HEK293 (cell line): ENCODE measurements at regions not wholly inside any gene's neighbourhood (a gene's known extent, or its start where the extent isn't known, plus 50 kb on each side); places are given as distances from the start of the nearest gene placed in this dataset.

Experiments
- CTCF ChIA-PET: fragments of 350-600 bp; formaldehyde crosslinking; extraction: SDS; loops from one replicate; lab custom pipeline; 2021; ENCODE audit warnings: antibody characterized with exemption; lab: Yijun Ruan, JAX
- POLR2A ChIA-PET: fragments of 300-600 bp; formaldehyde crosslinking; extraction: SDS; loops from one replicate; lab custom pipeline; 2020; ENCODE audit warnings: antibody characterized with exemption, inconsistent platforms; lab: Yijun Ruan, JAX
- H3K27ac ChIP-seq: fragments of 200-500 bp; sonication (Bioruptor generic); 2 replicates; pipeline ENCODE4 v1.5.1; 2014; ENCODE audit warnings: low read depth, low read length, control low read depth, inconsistent platforms; ENCODE audit errors: extremely low read depth
- H3K36me3 ChIP-seq, 2 experiments: fragments of 200-500 bp in 1 of 2; sonication (Bioruptor generic) in 1 of 2; 1 replicate in 1 of 2; 2 replicates in 1 of 2; pipeline ENCODE4 v1.5.1; 2014 to 2017; ENCODE audit warnings: inconsistent platforms in 2 of 2, low read length in 2 of 2; ENCODE audit not compliant: control insufficient read depth in 2 of 2, insufficient read depth in 1 of 2
- H3K4me1 ChIP-seq: fragments of 200-500 bp; sonication (Bioruptor generic); 2 replicates; pipeline ENCODE4 v1.5.1; 2014; ENCODE audit warnings: mild to moderate bottlenecking, low read length, inconsistent platforms; ENCODE audit not compliant: control insufficient read depth, insufficient read depth
- H3K4me3 ChIP-seq: 2 replicates; pipeline ENCODE4 v1.5.1; 2011; ENCODE audit warnings: low read depth, mild to moderate bottlenecking, control low read depth, low read length, moderate library complexity
- H3K9me3 ChIP-seq: fragments of 200-500 bp; sonication (Bioruptor generic); 2 replicates; pipeline ENCODE4 v1.5.1; 2014; ENCODE audit warnings: low read depth, low read length, inconsistent platforms; ENCODE audit not compliant: control insufficient read depth, insufficient read depth
- GFI1B ChIP-seq: fragments of 450-650 bp; formaldehyde crosslinking; IDR thresholded peaks from 2 replicates; pipeline ENCODE4 v1.5.1; 2016; ENCODE audit warnings: missing biosample characterization, missing genetic modification characterization
- OVOL3 ChIP-seq: fragments of 450-650 bp; formaldehyde crosslinking; IDR thresholded peaks from 2 replicates; pipeline ENCODE4 v1.5.1; 2016; ENCODE audit warnings: missing biosample characterization, missing genetic modification characterization
- PRDM1 ChIP-seq: fragments of 450-650 bp; formaldehyde crosslinking; IDR thresholded peaks from 2 replicates; pipeline ENCODE4; 2016; ENCODE audit warnings: missing biosample characterization, missing genetic modification characterization
- SP7 ChIP-seq: fragments of 450-650 bp; formaldehyde crosslinking; IDR thresholded peaks from 2 replicates; pipeline ENCODE4 v1.5.1; 2016; ENCODE audit warnings: missing biosample characterization, missing genetic modification characterization
- ZBTB21 ChIP-seq: fragments of 450-650 bp; formaldehyde crosslinking; IDR thresholded peaks from 2 replicates; pipeline ENCODE4 v1.5.1; 2017; ENCODE audit warnings: missing biosample characterization, missing genetic modification characterization
- ZBTB26 ChIP-seq: fragments of 450-650 bp; formaldehyde crosslinking; optimal IDR thresholded peaks from 2 replicates; pipeline ENCODE3; 2016; ENCODE audit warnings: missing biosample characterization, mild to moderate bottlenecking, missing genetic modification characterization
- ZNF10 ChIP-seq: fragments of 450-650 bp; formaldehyde crosslinking; IDR thresholded peaks from 2 replicates; pipeline ENCODE4 v1.5.1; 2017; ENCODE audit warnings: missing biosample characterization, missing genetic modification characterization
- ZNF114 ChIP-seq: fragments of 450-650 bp; formaldehyde crosslinking; IDR thresholded peaks from 2 replicates; pipeline ENCODE4 v1.5.0; 2017; ENCODE audit warnings: missing biosample characterization, missing genetic modification characterization
- ZNF132 ChIP-seq: fragments of 450-650 bp; formaldehyde crosslinking; IDR thresholded peaks from 2 replicates; pipeline ENCODE4 v1.5.1; 2017; ENCODE audit warnings: missing biosample characterization, missing genetic modification characterization, borderline replicate concordance
- ZNF214 ChIP-seq: fragments of 450-650 bp; formaldehyde crosslinking; IDR thresholded peaks from 2 replicates; pipeline ENCODE4 v1.5.1; 2017; ENCODE audit warnings: missing biosample characterization, mild to moderate bottlenecking, missing genetic modification characterization, borderline replicate concordance
- ZNF239 ChIP-seq: fragments of 450-650 bp; formaldehyde crosslinking; IDR thresholded peaks from 2 replicates; pipeline ENCODE4 v1.5.1; 2016; ENCODE audit warnings: missing biosample characterization, missing genetic modification characterization
- ZNF266 ChIP-seq: fragments of 450-650 bp; formaldehyde crosslinking; IDR thresholded peaks from 2 replicates; pipeline ENCODE4 v1.5.1; 2016; ENCODE audit warnings: missing biosample characterization, missing genetic modification characterization, low read depth
- ZNF292 ChIP-seq: fragments of 450-650 bp; formaldehyde crosslinking; IDR thresholded peaks from 2 replicates; pipeline ENCODE4 v1.5.1; 2016; ENCODE audit warnings: low read depth, missing biosample characterization, missing genetic modification characterization, borderline replicate concordance
- ZNF394 ChIP-seq: fragments of 450-650 bp; formaldehyde crosslinking; IDR thresholded peaks from 2 replicates; pipeline ENCODE4 v1.5.1; 2016; ENCODE audit warnings: missing biosample characterization, missing genetic modification characterization, mild to moderate bottlenecking, moderate library complexity, borderline replicate concordance
- ZNF449 ChIP-seq: fragments of 450-650 bp; formaldehyde crosslinking; IDR thresholded peaks from 2 replicates; pipeline ENCODE4 v1.5.1; 2017; ENCODE audit warnings: missing biosample characterization, mild to moderate bottlenecking, missing genetic modification characterization, moderate library complexity
- ZNF558 ChIP-seq: fragments of 450-650 bp; formaldehyde crosslinking; IDR thresholded peaks from 2 replicates; pipeline ENCODE4 v1.5.1; 2016; ENCODE audit warnings: missing biosample characterization, missing genetic modification characterization
- ZNF560 ChIP-seq: fragments of 450-650 bp; formaldehyde crosslinking; IDR thresholded peaks from 2 replicates; pipeline ENCODE4 v1.5.1; 2017; ENCODE audit warnings: missing biosample characterization, missing genetic modification characterization, borderline replicate concordance
- ZNF664 ChIP-seq: fragments of 450-650 bp; formaldehyde crosslinking; IDR thresholded peaks from 2 replicates; pipeline ENCODE4 v1.5.1; 2016; ENCODE audit warnings: missing biosample characterization, missing genetic modification characterization
- ZNF768 ChIP-seq: fragments of 450-650 bp; formaldehyde crosslinking; IDR thresholded peaks from 2 replicates; pipeline ENCODE4 v1.5.1; 2018; ENCODE audit warnings: missing biosample characterization, mild to moderate bottlenecking, missing genetic modification characterization
- ZSCAN4 ChIP-seq: fragments of 450-650 bp; formaldehyde crosslinking; IDR thresholded peaks from 2 replicates; pipeline ENCODE4 v1.5.1; 2017; ENCODE audit warnings: missing biosample characterization, missing genetic modification characterization
- TF ChIP-seq, protein P1 (sequence below): fragments of 450-650 bp; formaldehyde crosslinking; IDR thresholded peaks from 2 replicates; pipeline ENCODE4 v1.5.1; 2016; ENCODE audit warnings: missing biosample characterization, missing genetic modification characterization
- TF ChIP-seq, protein P2 (sequence below): fragments of 450-650 bp; formaldehyde crosslinking; IDR thresholded peaks from 2 replicates; pipeline ENCODE4 v1.5.1; 2017; ENCODE audit warnings: missing biosample characterization, missing genetic modification characterization

DNA sequence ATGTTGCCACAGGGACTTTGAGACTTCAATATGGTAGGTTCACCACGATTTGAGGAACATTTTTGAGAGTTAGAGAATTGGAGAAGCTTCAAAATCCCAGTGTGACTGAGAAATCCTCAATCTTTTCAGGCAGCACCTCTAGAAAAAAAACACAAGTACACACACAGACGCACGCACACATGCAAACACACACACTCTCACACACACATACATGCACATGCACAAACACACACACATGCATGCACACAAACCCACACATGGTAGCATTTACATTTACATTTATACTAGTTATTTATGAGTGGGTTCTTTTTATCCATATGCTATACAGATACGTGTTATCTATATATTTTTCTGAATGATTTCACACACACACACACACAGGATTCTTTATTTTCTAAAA lies 901.9 kb downstream of the GATA3 start:
- Histone ChIP-seq H3K9me3 (no peaks in the 10 kb centered on the region), H3K27ac (no peak overlapping the region), H3K4me1 (no peaks in the 10 kb centered on the region)
- CTCF ChIA-PET = no interaction called here
- TF ChIP-seq ZNF768 (tag by site-specific recombination) (no peak), ZSCAN4 (tag by site-specific recombination) (peak; percentile 91), OVOL3 (tag by site-specific recombination) (no peak), ZNF292 (tag by site-specific recombination) (no peak)
- TF ChIP-seq, all 188 proteins: peak for 1
- H3K36me3 ChIP-seq = no peaks in the 10 kb centered on the region
- H3K4me3 ChIP-seq = no peak overlapping the region
- POLR2A ChIA-PET = no interaction called here

GRCh38 chr10:8962249-8962648 lies 907.8 kb downstream of the GATA3 start:
- Histone ChIP-seq H3K27ac (no peak overlapping the region), H3K36me3 (no peaks in the 10 kb centered on the region), H3K4me1 (no peaks in the 10 kb centered on the region), H3K4me3 (no peak overlapping the region), H3K9me3 (no peaks in the 10 kb centered on the region)
- ChIA-PET POLR2A (no interaction called here), CTCF (no interaction called here)
- TF ChIP-seq ZNF664 (tag by site-specific recombination) (no peak), ZNF114 (tag by site-specific recombination) (no peak), ZNF239 (tag by site-specific recombination) (no peak), ZNF558 (tag by site-specific recombination) (no peak), ZBTB21 (no peak), ZNF266 (tag by site-specific recombination) (no peak), ZNF560 (tag by site-specific recombination) (no peak), SP7 (tag by site-specific recombination) (no peak), ZNF394 (tag by site-specific recombination) (no peak), ZNF132 (tag by site-specific recombination) (no peak), PRDM1 (no peak), ZNF214 (tag by site-specific recombination) (no peak), ZNF10 (tag by site-specific recombination) (no peak)
- TF ChIP-seq, protein P1, sequence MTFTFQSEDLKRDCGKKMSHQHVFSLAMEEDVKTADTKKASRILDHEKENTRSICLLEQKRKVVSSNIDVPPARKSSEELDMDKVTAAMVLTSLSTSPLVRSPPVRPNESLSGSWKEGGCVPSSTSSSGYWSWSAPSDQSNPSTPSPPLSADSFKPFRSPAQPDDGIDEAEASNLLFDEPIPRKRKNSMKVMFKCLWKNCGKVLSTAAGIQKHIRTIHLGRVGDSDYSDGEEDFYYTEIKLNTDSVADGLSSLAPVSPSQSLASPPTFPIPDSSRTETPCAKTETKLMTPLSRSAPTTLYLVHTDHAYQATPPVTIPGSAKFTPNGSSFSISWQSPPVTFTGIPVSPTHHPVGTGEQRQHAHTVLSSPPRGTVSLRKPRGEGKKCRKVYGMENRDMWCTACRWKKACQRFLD = no peak
- TF ChIP-seq, protein P2, sequence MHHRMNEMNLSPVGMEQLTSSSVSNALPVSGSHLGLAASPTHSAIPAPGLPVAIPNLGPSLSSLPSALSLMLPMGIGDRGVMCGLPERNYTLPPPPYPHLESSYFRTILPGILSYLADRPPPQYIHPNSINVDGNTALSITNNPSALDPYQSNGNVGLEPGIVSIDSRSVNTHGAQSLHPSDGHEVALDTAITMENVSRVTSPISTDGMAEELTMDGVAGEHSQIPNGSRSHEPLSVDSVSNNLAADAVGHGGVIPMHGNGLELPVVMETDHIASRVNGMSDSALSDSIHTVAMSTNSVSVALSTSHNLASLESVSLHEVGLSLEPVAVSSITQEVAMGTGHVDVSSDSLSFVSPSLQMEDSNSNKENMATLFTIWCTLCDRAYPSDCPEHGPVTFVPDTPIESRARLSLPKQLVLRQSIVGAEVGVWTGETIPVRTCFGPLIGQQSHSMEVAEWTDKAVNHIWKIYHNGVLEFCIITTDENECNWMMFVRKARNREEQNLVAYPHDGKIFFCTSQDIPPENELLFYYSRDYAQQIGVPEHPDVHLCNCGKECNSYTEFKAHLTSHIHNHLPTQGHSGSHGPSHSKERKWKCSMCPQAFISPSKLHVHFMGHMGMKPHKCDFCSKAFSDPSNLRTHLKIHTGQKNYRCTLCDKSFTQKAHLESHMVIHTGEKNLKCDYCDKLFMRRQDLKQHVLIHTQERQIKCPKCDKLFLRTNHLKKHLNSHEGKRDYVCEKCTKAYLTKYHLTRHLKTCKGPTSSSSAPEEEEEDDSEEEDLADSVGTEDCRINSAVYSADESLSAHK = no peak

GRCh38 chr10:8967061-8967460 lies 912.6 kb downstream of the GATA3 start:
- no peak overlapping the region for H3K27ac ChIP-seq
- ChIA-PET CTCF (interaction anchor here (0.7 kb wide), 1 partner anchor 56 kb away, joined by 3 read pairs; no protein-coding TSS in a partner anchor), POLR2A (no interaction called here)
- H3K4me3 ChIP-seq = no peak overlapping the region
- TF ChIP-seq GFI1B (tag by site-specific recombination) (no peak), ZBTB26 (tag by site-specific recombination) (no peak), ZNF449 (tag by site-specific recombination) (no peak)
- H3K9me3 ChIP-seq = no peaks in the 10 kb centered on the region
- H3K36me3 ChIP-seq = no peaks in the 10 kb centered on the region
- no peaks in the 10 kb centered on the region for H3K4me1 ChIP-seq
